ENCODE measurements at regions not wholly inside any gene's neighbourhood (a gene's known extent, or its start where the extent isn't known, plus 50 kb on each side); places are given as distances from the start of the nearest gene placed in this dataset.
A peak's percentile ranks its signal among the peaks of the same experiment; 100 is the strongest.

DNA sequence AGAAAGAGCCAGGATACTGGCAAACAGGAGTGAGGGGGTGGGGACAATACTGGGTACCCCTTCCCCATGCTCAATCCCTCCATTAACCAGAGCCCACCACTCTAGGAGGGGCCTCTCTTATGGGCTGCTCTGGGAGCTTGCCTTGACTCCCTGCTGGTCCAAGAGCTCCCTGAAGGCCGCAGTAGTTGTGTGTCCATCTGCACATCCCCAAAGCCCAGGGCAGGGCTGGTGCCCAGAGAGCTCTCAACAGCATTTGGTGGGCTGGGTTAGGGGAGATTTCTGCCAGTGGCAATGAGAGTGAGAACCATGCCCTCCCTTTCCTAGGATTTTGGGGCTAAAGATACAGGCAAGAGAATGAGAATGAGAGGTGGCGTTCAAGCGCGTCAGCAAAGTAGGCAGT, 230.6 kb upstream of the PMEPA1 start:
- TF ChIP-seq, protein P1, sequence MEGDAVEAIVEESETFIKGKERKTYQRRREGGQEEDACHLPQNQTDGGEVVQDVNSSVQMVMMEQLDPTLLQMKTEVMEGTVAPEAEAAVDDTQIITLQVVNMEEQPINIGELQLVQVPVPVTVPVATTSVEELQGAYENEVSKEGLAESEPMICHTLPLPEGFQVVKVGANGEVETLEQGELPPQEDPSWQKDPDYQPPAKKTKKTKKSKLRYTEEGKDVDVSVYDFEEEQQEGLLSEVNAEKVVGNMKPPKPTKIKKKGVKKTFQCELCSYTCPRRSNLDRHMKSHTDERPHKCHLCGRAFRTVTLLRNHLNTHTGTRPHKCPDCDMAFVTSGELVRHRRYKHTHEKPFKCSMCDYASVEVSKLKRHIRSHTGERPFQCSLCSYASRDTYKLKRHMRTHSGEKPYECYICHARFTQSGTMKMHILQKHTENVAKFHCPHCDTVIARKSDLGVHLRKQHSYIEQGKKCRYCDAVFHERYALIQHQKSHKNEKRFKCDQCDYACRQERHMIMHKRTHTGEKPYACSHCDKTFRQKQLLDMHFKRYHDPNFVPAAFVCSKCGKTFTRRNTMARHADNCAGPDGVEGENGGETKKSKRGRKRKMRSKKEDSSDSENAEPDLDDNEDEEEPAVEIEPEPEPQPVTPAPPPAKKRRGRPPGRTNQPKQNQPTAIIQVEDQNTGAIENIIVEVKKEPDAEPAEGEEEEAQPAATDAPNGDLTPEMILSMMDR (IDR thresholded peaks at IDR 0.05; ENCODE audit: low read depth, low read length) = no peak
- in situ Hi-C loops (cut with HindIII; ENCODE audit: low sequenced_read_pairs) = no loop called here

GRCh38 chr20:57939499-57939898, 229.7 kb upstream of the PMEPA1 start:
- in situ Hi-C loops (cut with HindIII; ENCODE audit: low sequenced_read_pairs) = no loop called here
- TF ChIP-seq, protein P1 (IDR thresholded peaks at IDR 0.05; ENCODE audit: low read depth, low read length) = no peak
- DNase-seq (ENCODE audit: low read depth, low spot score) = no peak
- no peak overlapping the region for H3K4me3 ChIP-seq (ENCODE audit: low read depth, low read length)

More for the DNA sequence above, 230.6 kb upstream of the PMEPA1 start:
- DNase-seq (ENCODE audit: low read depth, low spot score) = no peak
- no peak overlapping the region for H3K4me3 ChIP-seq (ENCODE audit: low read depth, low read length)

- H3K4me3 ChIP-seq (ENCODE audit: low read depth, low read length) = no peak overlapping the region
- in situ Hi-C loops (cut with HindIII; ENCODE audit: low sequenced_read_pairs) = no loop called here
- TF ChIP-seq, protein P1 (IDR thresholded peaks at IDR 0.05; ENCODE audit: low read depth, low read length) = peak; percentile 14
- DNase-seq (ENCODE audit: low read depth, low spot score) = peak; percentile 13
Measured at GRCh38 chr20:57938158-57939108, 228.6 kb upstream of the PMEPA1 start.

DNA sequence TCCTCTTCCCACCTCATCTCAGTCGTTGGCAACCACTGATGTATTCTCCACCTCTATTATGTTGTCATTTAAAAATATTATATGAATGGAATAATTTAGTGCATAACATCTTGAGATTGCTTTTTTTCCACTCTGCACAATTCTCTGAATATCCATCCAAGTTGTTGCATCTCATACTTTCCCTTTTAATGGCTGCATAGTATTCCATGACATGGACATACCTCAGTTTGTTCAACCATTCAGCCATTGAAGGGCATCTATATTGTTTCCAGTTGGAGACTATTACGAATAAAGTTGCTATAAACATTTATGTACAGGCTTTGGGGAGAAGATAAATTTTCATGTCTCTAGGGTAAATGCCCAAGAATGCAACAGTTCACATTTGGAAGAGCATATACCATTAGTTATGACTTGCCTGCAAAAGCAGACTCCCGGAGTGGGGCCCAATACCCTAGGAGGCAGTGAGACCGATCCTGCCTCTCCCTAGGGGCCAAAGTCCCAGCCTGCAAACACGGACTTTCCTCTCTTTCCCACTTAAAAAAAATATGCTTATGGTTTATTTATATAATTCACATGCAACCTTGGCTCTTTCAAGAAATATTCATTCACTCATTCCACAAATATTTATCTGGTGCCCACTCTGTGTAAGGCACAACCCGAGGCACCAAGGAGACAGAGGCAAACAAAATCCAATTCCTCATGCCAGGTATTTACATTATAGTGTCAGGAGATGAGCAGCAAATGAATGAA, 227.0 kb upstream of the PMEPA1 start:
- TF ChIP-seq, protein P1 (IDR thresholded peaks at IDR 0.05; ENCODE audit: low read depth, low read length) = no peak
- DNase-seq (ENCODE audit: low read depth, low spot score) = no peak
- H3K4me3 ChIP-seq (ENCODE audit: low read depth, low read length) = no peak overlapping the region
- in situ Hi-C loops (cut with HindIII; ENCODE audit: low sequenced_read_pairs) = no loop called here

DNA sequence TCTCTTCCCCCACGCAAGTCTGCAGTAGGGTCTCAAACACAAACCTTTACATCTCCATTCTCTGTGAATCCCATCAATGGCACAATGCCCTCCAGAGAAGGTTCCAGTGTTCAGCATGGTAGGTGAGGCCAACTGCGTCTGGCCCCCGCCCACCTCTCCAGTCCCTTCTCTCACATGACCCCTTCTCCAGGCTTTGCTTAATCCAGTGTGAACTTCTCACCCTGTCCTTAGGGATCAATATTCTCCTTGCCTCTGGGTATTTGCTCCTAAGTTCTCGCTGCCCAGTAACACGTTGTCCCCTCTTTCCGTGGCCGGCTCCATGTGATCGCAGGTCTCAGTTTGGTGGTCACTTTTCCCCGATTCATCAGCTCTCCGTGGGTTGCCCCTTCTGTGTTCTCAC, 225.1 kb upstream of the PMEPA1 start:
- H3K4me3 ChIP-seq (ENCODE audit: low read depth, low read length) = no peak overlapping the region
- TF ChIP-seq, protein P1 (IDR thresholded peaks at IDR 0.05; ENCODE audit: low read depth, low read length) = no peak
- in situ Hi-C loops (cut with HindIII; ENCODE audit: low sequenced_read_pairs) = no loop called here
- DNase-seq (ENCODE audit: low read depth, low spot score) = no peak

DNA sequence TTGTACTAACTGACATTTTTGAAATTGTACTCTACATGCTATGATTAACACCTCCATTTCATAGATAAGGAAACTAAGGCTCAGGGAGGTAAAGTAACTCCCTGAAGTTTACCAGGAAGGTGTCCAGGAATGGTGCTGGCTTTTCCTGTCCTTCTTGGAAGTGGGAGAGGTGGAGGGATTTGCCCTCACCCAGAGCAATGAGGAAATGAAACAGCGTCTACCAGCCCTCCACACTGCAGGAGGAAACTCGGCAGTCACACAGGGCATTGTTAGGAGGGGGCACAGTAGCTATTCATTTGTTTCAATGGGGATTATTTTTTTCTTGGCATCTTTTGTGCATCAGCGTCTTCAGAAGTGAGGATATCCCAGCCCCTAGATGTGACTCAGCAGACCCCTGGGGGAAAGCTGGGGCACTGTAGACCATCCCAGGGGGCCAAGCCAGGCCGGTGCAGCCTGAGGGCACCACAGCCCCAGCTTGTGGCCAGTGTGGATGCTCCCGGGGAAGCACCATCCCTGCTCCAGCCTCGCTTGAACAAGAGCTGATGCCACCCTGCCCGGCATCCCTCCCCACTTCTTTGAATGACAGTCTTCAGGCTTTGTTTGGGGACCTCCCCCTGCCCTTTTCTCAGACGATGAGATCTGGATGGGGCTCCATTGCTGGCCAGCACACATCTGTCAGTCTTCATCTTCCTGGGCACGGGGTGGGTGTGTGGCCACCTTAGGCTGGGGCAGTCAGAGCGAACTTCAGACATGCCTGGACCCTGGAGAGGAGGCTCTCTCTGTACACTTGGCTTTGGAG, 224.4 kb upstream of the PMEPA1 start:
- no peak overlapping the region for H3K4me3 ChIP-seq (ENCODE audit: low read depth, low read length)
- in situ Hi-C loops (cut with HindIII; ENCODE audit: low sequenced_read_pairs) = no loop called here
- TF ChIP-seq, protein P1 (IDR thresholded peaks at IDR 0.05; ENCODE audit: low read depth, low read length) = no peak
- no peak for DNase-seq (ENCODE audit: low read depth, low spot score)
